Lower leg skin (tissue), 4 donors: ENCODE measurements at regions not wholly inside any gene's neighbourhood (a gene's known extent, or its start where the extent isn't known, plus 50 kb on each side); places are given as distances from the start of the nearest gene placed in this dataset.

ENCODE experiments used
- DNase-seq, 2 donors: peaks; one replicate each; pipeline ENCODE4 v3.0.0-alpha.2; 2019; ENCODE audit warnings: low spot score in 2 of 2
- H3K4me3 ChIP-seq: fragments of 200-600 bp; sonication (generic); 2 replicates; pipeline ENCODE4 v1.5.1; 2017; ENCODE audit warnings: mild to moderate bottlenecking, low read depth; ENCODE audit not compliant: poor library complexity, severe bottlenecking
- POLR2A ChIP-seq, 2 donors: fragments of 450-650 bp; IDR thresholded peaks; one replicate each; pipeline ENCODE4 v1.6.1; 2016 to 2017; ENCODE audit warnings: antibody characterized with exemption in 2 of 2, mild to moderate bottlenecking in 1 of 2, moderate library complexity in 1 of 2
- WGBS, 2 donors: methylation state at CpG; one replicate each; pipeline ENCODE4 v1.1.5; 2018; 5-methylcytosine and 5-hydroxymethylcytosine counted together
- intact Hi-C: fragments of 100-400 bp; cut with DNase I; formaldehyde crosslinking; loops from one replicate; pipeline ENCODE4 v1.15.0; 2023; ENCODE audit warnings: low total_unique reads
- TF ChIP-seq, protein P1 (sequence below), 3 donors: fragments of 450-650 bp; IDR thresholded peaks; one replicate each; pipeline ENCODE4 v1.5.1; 2016; ENCODE audit warnings: antibody characterized with exemption in 3 of 3, mild to moderate bottlenecking in 3 of 3, moderate library complexity in 2 of 3

DNA sequence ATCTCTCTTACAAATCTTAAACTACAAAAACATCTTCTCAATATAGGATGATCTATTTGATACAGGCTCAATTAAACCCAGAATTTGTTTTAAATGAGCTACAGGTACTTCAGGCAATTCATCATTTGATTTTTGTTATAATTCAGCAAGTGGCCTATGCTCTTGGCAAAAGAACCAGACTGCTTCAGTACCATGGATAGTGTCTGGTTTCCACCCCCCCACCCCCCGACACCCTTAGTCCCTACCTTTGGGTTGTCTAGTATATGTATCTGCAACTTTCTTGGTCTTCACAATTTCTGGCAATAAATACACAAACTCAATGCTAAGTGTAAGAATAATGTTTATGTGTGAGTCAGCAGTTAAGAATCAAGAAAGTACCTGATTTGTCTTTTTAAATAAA, 97.3 kb upstream of the API5 start:
- WGBS, 2 donors = 25 to 45% methylated on average over 1 of the region's 1 CpG
- intact Hi-C loops = no loop called here
- no peak for DNase-seq
- no peak for TF ChIP-seq POLR2A (IDR thresholded peaks at IDR 0.05)
- TF ChIP-seq, protein P1, sequence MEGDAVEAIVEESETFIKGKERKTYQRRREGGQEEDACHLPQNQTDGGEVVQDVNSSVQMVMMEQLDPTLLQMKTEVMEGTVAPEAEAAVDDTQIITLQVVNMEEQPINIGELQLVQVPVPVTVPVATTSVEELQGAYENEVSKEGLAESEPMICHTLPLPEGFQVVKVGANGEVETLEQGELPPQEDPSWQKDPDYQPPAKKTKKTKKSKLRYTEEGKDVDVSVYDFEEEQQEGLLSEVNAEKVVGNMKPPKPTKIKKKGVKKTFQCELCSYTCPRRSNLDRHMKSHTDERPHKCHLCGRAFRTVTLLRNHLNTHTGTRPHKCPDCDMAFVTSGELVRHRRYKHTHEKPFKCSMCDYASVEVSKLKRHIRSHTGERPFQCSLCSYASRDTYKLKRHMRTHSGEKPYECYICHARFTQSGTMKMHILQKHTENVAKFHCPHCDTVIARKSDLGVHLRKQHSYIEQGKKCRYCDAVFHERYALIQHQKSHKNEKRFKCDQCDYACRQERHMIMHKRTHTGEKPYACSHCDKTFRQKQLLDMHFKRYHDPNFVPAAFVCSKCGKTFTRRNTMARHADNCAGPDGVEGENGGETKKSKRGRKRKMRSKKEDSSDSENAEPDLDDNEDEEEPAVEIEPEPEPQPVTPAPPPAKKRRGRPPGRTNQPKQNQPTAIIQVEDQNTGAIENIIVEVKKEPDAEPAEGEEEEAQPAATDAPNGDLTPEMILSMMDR (IDR thresholded peaks at IDR 0.05) = no peak
- no peak overlapping the region for H3K4me3 ChIP-seq

DNA sequence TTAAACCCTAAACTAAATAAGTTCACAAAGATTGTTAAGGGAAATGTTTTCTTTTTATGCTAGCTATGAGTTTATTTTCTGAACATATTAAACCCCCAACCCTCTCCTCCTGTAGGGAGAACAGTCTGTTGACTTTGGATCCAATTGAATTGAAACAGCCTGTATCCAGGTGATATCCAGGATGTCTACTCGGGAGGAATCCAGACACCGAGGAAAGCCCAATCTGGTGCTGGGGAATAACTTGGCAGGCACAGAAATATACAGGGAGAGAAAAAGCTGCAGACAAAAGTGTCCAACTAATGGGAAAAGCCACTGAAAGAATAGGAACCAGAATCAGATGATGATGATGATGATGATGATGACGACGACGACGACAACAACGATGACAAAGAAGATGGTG, 93.9 kb upstream of the API5 start:
- no peak for DNase-seq
- intact Hi-C loops = no loop called here
- no peak for TF ChIP-seq POLR2A (IDR thresholded peaks at IDR 0.05)
- TF ChIP-seq, protein P1 (IDR thresholded peaks at IDR 0.05) = no peak
- WGBS, 2 donors = 79 to 84% methylated on average over 7 of the region's 7 CpGs
- no peak overlapping the region for H3K4me3 ChIP-seq

DNA sequence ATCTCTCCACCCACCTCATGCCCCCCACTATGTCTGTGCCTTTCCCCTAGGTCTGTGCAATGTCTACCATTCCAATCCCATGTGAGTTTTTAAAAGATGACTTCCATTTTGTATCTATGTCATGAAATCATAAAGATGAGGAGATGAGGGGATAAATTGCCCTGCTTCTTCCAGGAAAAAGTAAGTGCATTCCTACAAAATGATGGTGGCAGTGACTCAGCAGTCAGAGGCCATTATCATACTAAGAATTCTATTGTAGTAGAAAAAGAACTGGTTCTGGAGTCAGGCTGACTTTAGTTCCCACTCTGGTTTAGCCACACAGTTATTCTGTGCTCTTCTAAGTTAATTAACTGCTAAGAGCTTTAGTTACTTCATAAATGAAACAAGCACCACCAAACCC, 89.6 kb upstream of the API5 start:
- DNase-seq = no peak
- H3K4me3 ChIP-seq = no peak overlapping the region
- TF ChIP-seq POLR2A (IDR thresholded peaks at IDR 0.05) = no peak
- intact Hi-C loops = no loop called here

- H3K4me3 ChIP-seq = no peak overlapping the region
- intact Hi-C loops = no loop called here
- no peak for TF ChIP-seq POLR2A (IDR thresholded peaks at IDR 0.05)
- TF ChIP-seq, protein P1 (IDR thresholded peaks at IDR 0.05) = no peak
- DNase-seq = no peak
- 59 to 65% methylated on average over 3 of the region's 3 CpGs for WGBS, 2 donors
These were observed 88.8 kb upstream of the API5 start for GRCh38 chr11:43223026-43223425.

DNA sequence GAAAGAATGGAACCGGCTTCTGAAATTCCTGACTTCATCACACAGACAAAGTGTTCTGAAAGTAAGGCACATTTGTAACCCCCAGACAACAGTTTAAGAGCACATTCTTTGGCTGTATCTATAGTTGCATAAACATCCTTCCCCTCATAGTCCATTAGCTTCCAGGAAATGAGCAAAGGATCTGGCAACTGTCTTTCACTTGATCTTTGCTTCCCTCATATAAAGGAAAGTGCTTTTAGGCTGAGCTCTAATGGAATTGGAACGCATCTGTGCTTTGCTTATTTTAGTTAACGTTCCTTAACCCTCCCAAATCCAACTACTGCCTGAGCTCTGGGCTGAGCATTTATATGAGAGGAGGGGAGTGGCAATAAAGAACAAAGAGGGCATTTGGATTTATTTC, 76.9 kb upstream of the API5 start:
- no peak overlapping the region for H3K4me3 ChIP-seq
- DNase-seq = no peak
- 27 to 28% methylated on average over 3 of the region's 3 CpGs for WGBS, 2 donors
- TF ChIP-seq POLR2A (IDR thresholded peaks at IDR 0.05) = no peak
- TF ChIP-seq, protein P1 (IDR thresholded peaks at IDR 0.05) = no peak
- intact Hi-C loops = no loop called here

DNA sequence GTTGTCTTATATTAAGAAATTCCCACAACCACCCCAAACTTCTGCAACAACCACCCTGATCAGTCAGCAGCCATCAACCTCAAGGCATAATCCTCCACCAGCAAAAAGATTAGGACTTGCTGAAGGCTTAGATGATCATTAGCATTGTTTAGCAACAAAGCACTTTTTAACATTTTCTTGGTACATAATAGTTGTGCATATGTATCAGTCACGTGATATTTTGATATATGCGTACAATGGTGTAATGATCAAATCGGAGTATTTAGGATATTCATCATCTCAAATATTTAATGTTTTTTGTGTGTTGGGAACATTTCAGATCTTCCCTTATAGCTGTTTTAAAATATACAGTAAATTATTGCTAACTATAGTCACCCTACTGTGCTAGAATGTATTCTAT, 73.5 kb upstream of the API5 start:
- intact Hi-C loops = no loop called here
- no peak for DNase-seq
- TF ChIP-seq POLR2A (IDR thresholded peaks at IDR 0.05) = no peak
- TF ChIP-seq, protein P1 (IDR thresholded peaks at IDR 0.05) = no peak
- 93 to 98% methylated on average over 3 of the region's 3 CpGs for WGBS, 2 donors
- H3K4me3 ChIP-seq = no peak overlapping the region
